HL-60 (cell line): ENCODE measurements at regions not wholly inside any gene's neighbourhood (a gene's known extent, or its start where the extent isn't known, plus 50 kb on each side); places are given as distances from the start of the nearest gene placed in this dataset.

Experiments used
- DNase-seq, 2 experiments: peaks; one replicate each; pipeline ENCODE4 v3.0.0-alpha.2; 2010 to 2020; ENCODE audit warnings: low read depth in 1 of 2, low spot score in 1 of 2
- H3K27ac ChIP-seq: fragments of 250-450 bp; sonication (Bioruptor Pico); replicated peaks from 2 replicates; pipeline ENCODE4 v1.5.1; 2020; ENCODE audit warnings: mild to moderate bottlenecking, moderate library complexity
- H3K27me3 ChIP-seq: fragments of 250-450 bp; sonication (Bioruptor Pico); 2 replicates; pipeline ENCODE4 v1.5.1; 2021; ENCODE audit warnings: mild to moderate bottlenecking, moderate library complexity; ENCODE audit not compliant: insufficient read depth, poor library complexity, severe bottlenecking
- H3K4me3 ChIP-seq: replicated peaks from 2 replicates; pipeline ENCODE4 v1.5.1; 2011; ENCODE audit warnings: mild to moderate bottlenecking, control low read depth, low read length; ENCODE audit not compliant: insufficient read depth
- GABPA ChIP-seq: IDR thresholded peaks from 2 replicates; pipeline ENCODE4 v1.6.1; 2012; ENCODE audit warnings: low read depth
- POLR2AphosphoS5 ChIP-seq: IDR thresholded peaks from 2 replicates; pipeline ENCODE4 v1.6.1; 2012; ENCODE audit warnings: low read depth
- SPI1 ChIP-seq: IDR thresholded peaks from 2 replicates; pipeline ENCODE4 v1.6.1; 2012; ENCODE audit warnings: low read depth, mild to moderate bottlenecking, borderline replicate concordance
- TF ChIP-seq, protein P1 (sequence below): IDR thresholded peaks from 2 replicates; pipeline ENCODE4 v1.6.1; 2012; ENCODE audit warnings: low read depth; ENCODE audit not compliant: insufficient replicate concordance
- TF ChIP-seq, protein P2 (sequence below): IDR thresholded peaks from one replicate; pipeline ENCODE4 v1.5.1; 2011; ENCODE audit warnings: low read length, control low read depth, inconsistent platforms; ENCODE audit not compliant: insufficient read depth

DNA sequence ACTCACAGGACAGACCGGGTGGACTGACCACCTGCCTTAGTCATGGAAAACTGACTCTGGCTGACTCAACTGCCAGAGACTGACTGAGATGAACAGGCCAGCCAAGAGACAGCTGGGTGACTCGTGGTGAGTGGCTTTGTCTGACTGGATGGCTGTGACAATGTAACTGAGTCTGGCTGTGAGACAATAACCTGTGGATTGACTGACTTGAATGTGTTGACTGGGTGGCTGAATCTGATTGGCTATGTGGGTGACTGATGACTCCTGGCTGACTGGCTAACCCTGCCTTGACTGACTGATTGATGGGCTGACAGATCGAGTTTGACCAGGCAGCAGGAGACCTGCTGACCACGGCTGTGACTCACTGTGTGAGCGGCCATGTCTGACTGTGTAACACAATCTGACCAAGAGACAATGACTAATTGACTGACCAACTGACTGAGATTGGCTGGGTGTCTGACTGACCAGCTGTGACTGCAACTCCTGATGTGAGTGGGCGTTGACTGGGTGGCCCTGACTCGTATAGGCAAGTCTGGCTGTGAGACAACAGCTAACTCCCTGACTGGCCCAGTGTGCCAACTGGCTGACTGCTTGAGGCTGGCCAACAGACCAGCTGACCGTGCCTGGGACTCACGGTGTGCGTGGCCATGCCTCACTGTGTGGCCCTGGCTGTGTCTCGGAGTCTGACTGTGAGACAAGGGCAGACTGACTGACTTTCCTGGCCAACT lies 509.1 kb downstream of the SHQ1 start:
- H3K4me3 ChIP-seq: no peak overlapping the region
- TF ChIP-seq, protein P1, sequence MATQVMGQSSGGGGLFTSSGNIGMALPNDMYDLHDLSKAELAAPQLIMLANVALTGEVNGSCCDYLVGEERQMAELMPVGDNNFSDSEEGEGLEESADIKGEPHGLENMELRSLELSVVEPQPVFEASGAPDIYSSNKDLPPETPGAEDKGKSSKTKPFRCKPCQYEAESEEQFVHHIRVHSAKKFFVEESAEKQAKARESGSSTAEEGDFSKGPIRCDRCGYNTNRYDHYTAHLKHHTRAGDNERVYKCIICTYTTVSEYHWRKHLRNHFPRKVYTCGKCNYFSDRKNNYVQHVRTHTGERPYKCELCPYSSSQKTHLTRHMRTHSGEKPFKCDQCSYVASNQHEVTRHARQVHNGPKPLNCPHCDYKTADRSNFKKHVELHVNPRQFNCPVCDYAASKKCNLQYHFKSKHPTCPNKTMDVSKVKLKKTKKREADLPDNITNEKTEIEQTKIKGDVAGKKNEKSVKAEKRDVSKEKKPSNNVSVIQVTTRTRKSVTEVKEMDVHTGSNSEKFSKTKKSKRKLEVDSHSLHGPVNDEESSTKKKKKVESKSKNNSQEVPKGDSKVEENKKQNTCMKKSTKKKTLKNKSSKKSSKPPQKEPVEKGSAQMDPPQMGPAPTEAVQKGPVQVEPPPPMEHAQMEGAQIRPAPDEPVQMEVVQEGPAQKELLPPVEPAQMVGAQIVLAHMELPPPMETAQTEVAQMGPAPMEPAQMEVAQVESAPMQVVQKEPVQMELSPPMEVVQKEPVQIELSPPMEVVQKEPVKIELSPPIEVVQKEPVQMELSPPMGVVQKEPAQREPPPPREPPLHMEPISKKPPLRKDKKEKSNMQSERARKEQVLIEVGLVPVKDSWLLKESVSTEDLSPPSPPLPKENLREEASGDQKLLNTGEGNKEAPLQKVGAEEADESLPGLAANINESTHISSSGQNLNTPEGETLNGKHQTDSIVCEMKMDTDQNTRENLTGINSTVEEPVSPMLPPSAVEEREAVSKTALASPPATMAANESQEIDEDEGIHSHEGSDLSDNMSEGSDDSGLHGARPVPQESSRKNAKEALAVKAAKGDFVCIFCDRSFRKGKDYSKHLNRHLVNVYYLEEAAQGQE: no peak
- TF ChIP-seq GABPA: no peak
- TF ChIP-seq, protein P2, sequence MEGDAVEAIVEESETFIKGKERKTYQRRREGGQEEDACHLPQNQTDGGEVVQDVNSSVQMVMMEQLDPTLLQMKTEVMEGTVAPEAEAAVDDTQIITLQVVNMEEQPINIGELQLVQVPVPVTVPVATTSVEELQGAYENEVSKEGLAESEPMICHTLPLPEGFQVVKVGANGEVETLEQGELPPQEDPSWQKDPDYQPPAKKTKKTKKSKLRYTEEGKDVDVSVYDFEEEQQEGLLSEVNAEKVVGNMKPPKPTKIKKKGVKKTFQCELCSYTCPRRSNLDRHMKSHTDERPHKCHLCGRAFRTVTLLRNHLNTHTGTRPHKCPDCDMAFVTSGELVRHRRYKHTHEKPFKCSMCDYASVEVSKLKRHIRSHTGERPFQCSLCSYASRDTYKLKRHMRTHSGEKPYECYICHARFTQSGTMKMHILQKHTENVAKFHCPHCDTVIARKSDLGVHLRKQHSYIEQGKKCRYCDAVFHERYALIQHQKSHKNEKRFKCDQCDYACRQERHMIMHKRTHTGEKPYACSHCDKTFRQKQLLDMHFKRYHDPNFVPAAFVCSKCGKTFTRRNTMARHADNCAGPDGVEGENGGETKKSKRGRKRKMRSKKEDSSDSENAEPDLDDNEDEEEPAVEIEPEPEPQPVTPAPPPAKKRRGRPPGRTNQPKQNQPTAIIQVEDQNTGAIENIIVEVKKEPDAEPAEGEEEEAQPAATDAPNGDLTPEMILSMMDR: no peak
- TF ChIP-seq SPI1: no peak
- TF ChIP-seq POLR2AphosphoS5: no peak
- DNase-seq: no peak
- no peaks in the 10 kb centered on the region for H3K27me3 ChIP-seq
- H3K27ac ChIP-seq: no peak overlapping the region

DNA sequence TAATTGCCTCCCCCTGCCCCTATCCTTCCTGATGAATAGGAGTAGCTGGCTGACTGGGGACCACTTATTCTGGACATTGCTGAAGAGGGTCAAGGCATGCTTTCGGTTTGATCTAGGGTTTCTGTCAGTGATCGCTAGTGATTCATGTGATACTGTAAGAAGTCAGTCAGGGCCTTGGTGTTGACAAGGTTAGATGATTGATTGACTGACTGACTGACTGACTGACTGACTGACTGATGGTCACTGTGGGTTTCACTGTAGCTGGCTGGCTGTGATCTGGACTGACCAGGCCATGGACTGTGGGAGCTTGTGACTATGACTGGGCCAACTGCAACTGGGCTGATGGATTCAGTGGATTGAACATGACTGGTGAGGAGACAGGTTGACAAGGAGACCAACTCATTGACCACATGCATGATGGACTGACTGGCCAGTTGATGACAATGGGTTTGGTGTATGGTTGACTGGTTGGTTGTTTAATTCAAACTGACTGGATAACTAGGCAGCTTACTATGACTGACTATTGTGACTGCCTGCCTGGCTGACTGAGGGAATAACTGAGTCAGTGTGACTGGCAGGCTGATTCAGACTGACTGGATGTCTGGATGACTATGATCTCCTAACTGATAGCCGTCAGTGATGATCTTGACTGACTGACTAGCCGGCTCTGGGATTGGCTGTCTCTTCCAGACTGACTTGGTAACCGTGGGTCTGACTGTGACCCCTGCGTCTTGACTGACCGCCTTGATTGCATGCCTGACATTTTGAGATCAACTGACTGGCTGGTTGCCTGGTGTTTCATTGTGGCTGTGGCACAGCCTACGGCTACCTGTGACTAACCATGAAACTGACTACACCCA lies 509.9 kb downstream of the SHQ1 start:
- Histone ChIP-seq H3K27ac (no peak overlapping the region), H3K4me3 (no peak overlapping the region), H3K27me3 (no peaks in the 10 kb centered on the region)
- no peak for DNase-seq
- TF ChIP-seq, protein P2: no peak
- TF ChIP-seq POLR2AphosphoS5 (no peak), SPI1 (no peak), GABPA (no peak)
- TF ChIP-seq, protein P1: no peak

DNA sequence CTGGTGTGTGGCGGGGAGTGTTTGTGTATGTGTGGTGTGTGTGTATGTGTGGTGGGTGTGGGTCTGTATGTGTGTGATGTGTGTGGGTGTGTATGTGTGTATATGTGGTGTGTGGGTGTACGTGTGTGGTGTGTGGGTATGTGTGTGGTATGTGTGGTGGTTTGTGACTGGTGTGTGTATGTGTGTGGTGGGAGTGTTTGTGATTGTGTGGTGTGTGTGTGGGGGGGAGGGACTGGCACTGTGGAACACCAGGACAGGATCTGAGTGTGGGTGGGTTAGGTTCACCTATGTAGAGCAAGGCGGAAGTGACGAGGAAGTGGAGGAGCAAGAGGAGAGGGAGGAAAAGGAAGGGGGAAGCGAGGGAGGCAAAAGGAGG lies 510.8 kb downstream of the SHQ1 start:
- no peak for TF ChIP-seq SPI1
- TF ChIP-seq GABPA: no peak
- TF ChIP-seq POLR2AphosphoS5: no peak
- TF ChIP-seq, protein P1: no peak
- TF ChIP-seq, protein P2: no peak
- DNase-seq: no peak
- H3K4me3 ChIP-seq: no peak overlapping the region
- no peak overlapping the region for H3K27ac ChIP-seq
- no peaks in the 10 kb centered on the region for H3K27me3 ChIP-seq
